CD4-positive, alpha-beta T cell treated with Interleukin-1 beta for 1 hour (primary cell): ENCODE measurements at regions not wholly inside any gene's neighbourhood (a gene's known extent, or its start where the extent isn't known, plus 50 kb on each side); places are given as distances from the start of the nearest gene placed in this dataset.

Experiments used
- DNase-seq, 2 donors: peaks; one replicate each; pipeline ENCODE4 v3.0.0-alpha.2; 2020 to 2022

- no peak for DNase-seq
These were observed 186.4 kb upstream of the DEFB112 start for GRCh38 chr6:50236164-50236563.

GRCh38 chr6:50239853-50240252 lies 190.1 kb upstream of the DEFB112 start:
- DNase-seq: no peak

- no peak for DNase-seq
These were observed 191.3 kb upstream of the DEFB112 start for GRCh38 chr6:50240986-50241385.

- no peak for DNase-seq
These were observed 199.8 kb upstream of the DEFB112 start for GRCh38 chr6:50249493-50249892.

GRCh38 chr6:50257322-50257721 lies 207.6 kb upstream of the DEFB112 start:
- DNase-seq: no peak

- no peak for DNase-seq
These were observed 210.2 kb upstream of the DEFB112 start for GRCh38 chr6:50259903-50260302.

- no peak for DNase-seq
These were observed 215.4 kb upstream of the DEFB112 start for GRCh38 chr6:50264995-50265571.

GRCh38 chr6:50270415-50270814 lies 220.7 kb upstream of the DEFB112 start:
- DNase-seq: no peak

GRCh38 chr6:50271266-50271665 lies 221.5 kb upstream of the DEFB112 start:
- no peak for DNase-seq

GRCh38 chr6:50271817-50272216 lies 222.1 kb upstream of the DEFB112 start:
- DNase-seq: no peak

GRCh38 chr6:50272611-50273010 lies 222.9 kb upstream of the DEFB112 start:
- no peak for DNase-seq

GRCh38 chr6:50276771-50277261 lies 227.1 kb upstream of the DEFB112 start:
- DNase-seq: no peak

- no peak for DNase-seq
These were observed 228.0 kb upstream of the DEFB112 start for GRCh38 chr6:50277774-50278173.

GRCh38 chr6:50278663-50279062 lies 228.9 kb upstream of the DEFB112 start:
- no peak for DNase-seq

GRCh38 chr6:50285735-50286134 lies 236.0 kb upstream of the DEFB112 start:
- no peak for DNase-seq

- DNase-seq: no peak
These were observed 238.5 kb upstream of the DEFB112 start for GRCh38 chr6:50288241-50288640.

- no peak for DNase-seq
These were observed 239.2 kb upstream of the DEFB112 start for GRCh38 chr6:50288881-50289280.

- no peak for DNase-seq
These were observed 239.6 kb upstream of the DEFB112 start for GRCh38 chr6:50289366-50289765.

GRCh38 chr6:50301307-50301706 lies 251.6 kb upstream of the DEFB112 start:
- DNase-seq: no peak

GRCh38 chr6:50305660-50306059 lies 255.9 kb upstream of the DEFB112 start:
- no peak for DNase-seq

GRCh38 chr6:50318536-50318935 lies 268.8 kb upstream of the DEFB112 start:
- DNase-seq: no peak

- DNase-seq: no peak
These were observed 280.6 kb upstream of the DEFB112 start for GRCh38 chr6:50330347-50330746.

GRCh38 chr6:50330963-50331362 lies 281.2 kb upstream of the DEFB112 start:
- DNase-seq: no peak

- no peak for DNase-seq
These were observed 284.0 kb upstream of the DEFB112 start for GRCh38 chr6:50333696-50334095.

- no peak for DNase-seq
These were observed 287.9 kb upstream of the DEFB112 start for GRCh38 chr6:50337532-50338122.
